Activated CD8-positive, alpha-beta memory T cell treated with anti-CD3 and anti-CD28 coated beads for 36 hours (primary cell): ENCODE measurements at regions not wholly inside any gene's neighbourhood (a gene's known extent, or its start where the extent isn't known, plus 50 kb on each side); places are given as distances from the start of the nearest gene placed in this dataset.
"Not testable (repeated sequence)": the region's sequence is repeated elsewhere in the genome, so short reads cannot be mapped to it uniquely, and the experiment has no call there.

Experiments used
- CTCF ChIA-PET: fragments of 350-600 bp; sonication (Branson Sonifier 250); formaldehyde crosslinking; loops from one replicate; lab custom pipeline; 2021; ENCODE audit warnings: antibody characterized with exemption; lab: Charles Lee
- POLR2A ChIA-PET: fragments of 350-600 bp; sonication (Branson Sonifier 250); formaldehyde crosslinking; loops from one replicate; lab custom pipeline; 2021; ENCODE audit warnings: antibody characterized with exemption; lab: Charles Lee

GRCh38 chr12:78330131-78330530 lies 499.4 kb downstream of the NAV3 start:
- ChIA-PET CTCF (no interaction called here), POLR2A (no interaction called here)

- POLR2A ChIA-PET = no interaction called here
These were observed 500.5 kb downstream of the NAV3 start for GRCh38 chr12:78331181-78331580.

GRCh38 chr12:78331753-78332152 lies 501.1 kb downstream of the NAV3 start:
- CTCF ChIA-PET = no interaction called here
- POLR2A ChIA-PET = no interaction called here

More at GRCh38 chr12:78331181-78331580, 500.5 kb downstream of the NAV3 start:
- CTCF ChIA-PET = no interaction called here

GRCh38 chr12:78338054-78338785 lies 507.5 kb downstream of the NAV3 start:
- ChIA-PET POLR2A (no interaction called here), CTCF (no interaction called here)

GRCh38 chr12:78340406-78340805 lies 509.7 kb downstream of the NAV3 start:
- CTCF ChIA-PET = no interaction called here

GRCh38 chr12:78343657-78344056 lies 513.0 kb downstream of the NAV3 start:
- CTCF ChIA-PET = no interaction called here
- POLR2A ChIA-PET = no interaction called here

More at GRCh38 chr12:78340406-78340805, 509.7 kb downstream of the NAV3 start:
- POLR2A ChIA-PET = no interaction called here

- CTCF ChIA-PET = no interaction called here
- POLR2A ChIA-PET = no interaction called here
These were observed 505.1 kb upstream of the SYT1 start for GRCh38 chr12:78359520-78359919.

- POLR2A ChIA-PET = no interaction called here
- CTCF ChIA-PET = no interaction called here
These were observed 502.9 kb upstream of the SYT1 start for GRCh38 chr12:78361683-78362082.

GRCh38 chr12:78371284-78371683 lies 493.3 kb upstream of the SYT1 start:
- ChIA-PET POLR2A (no interaction called here), CTCF (no interaction called here)

- ChIA-PET POLR2A (no interaction called here), CTCF (no interaction called here)
These were observed 489.1 kb upstream of the SYT1 start for GRCh38 chr12:78375461-78375860.

GRCh38 chr12:78376257-78376656 lies 488.3 kb upstream of the SYT1 start:
- ChIA-PET POLR2A (no interaction called here), CTCF (no interaction called here)

GRCh38 chr12:78379065-78379464 lies 485.5 kb upstream of the SYT1 start:
- POLR2A ChIA-PET, CTCF ChIA-PET: not testable (repeated sequence)

GRCh38 chr12:78383414-78383813 lies 481.2 kb upstream of the SYT1 start:
- POLR2A ChIA-PET = no interaction called here
- CTCF ChIA-PET = no interaction called here

GRCh38 chr12:78384541-78384940 lies 480.0 kb upstream of the SYT1 start:
- CTCF ChIA-PET = no interaction called here
- POLR2A ChIA-PET = no interaction called here

- ChIA-PET POLR2A (no interaction called here), CTCF (no interaction called here)
These were observed 479.0 kb upstream of the SYT1 start for GRCh38 chr12:78385541-78385940.

- ChIA-PET CTCF (no interaction called here), POLR2A (no interaction called here)
These were observed 477.7 kb upstream of the SYT1 start for GRCh38 chr12:78386871-78387270.

- POLR2A ChIA-PET = no interaction called here
- CTCF ChIA-PET = no interaction called here
These were observed 476.9 kb upstream of the SYT1 start for GRCh38 chr12:78387721-78388120.

GRCh38 chr12:78388461-78388860 lies 476.1 kb upstream of the SYT1 start:
- ChIA-PET CTCF (no interaction called here), POLR2A (no interaction called here)

- ChIA-PET CTCF (no interaction called here), POLR2A (no interaction called here)
These were observed 473.7 kb upstream of the SYT1 start for GRCh38 chr12:78390920-78391319.

GRCh38 chr12:78392918-78393317 lies 471.7 kb upstream of the SYT1 start:
- POLR2A ChIA-PET = no interaction called here
- CTCF ChIA-PET = no interaction called here

- ChIA-PET POLR2A (no interaction called here), CTCF (no interaction called here)
These were observed 468.6 kb upstream of the SYT1 start for GRCh38 chr12:78395961-78396360.

- ChIA-PET POLR2A (no interaction called here), CTCF (no interaction called here)
These were observed 468.0 kb upstream of the SYT1 start for GRCh38 chr12:78396538-78396937.
